NCI-H510A treated with DMSO at 0.1 percent for 48 hours (cell line): ENCODE measurements at regions not wholly inside any gene's neighbourhood (a gene's known extent, or its start where the extent isn't known, plus 50 kb on each side); places are given as distances from the start of the nearest gene placed in this dataset.
"Not testable (repeated sequence)": the region's sequence is repeated elsewhere in the genome, so short reads cannot be mapped to it uniquely, and the experiment has no call there.

Experiments
- DNase-seq: peaks from one replicate; lab custom pipeline; 2025; lab: John Stamatoyannopoulos, UW

DNA sequence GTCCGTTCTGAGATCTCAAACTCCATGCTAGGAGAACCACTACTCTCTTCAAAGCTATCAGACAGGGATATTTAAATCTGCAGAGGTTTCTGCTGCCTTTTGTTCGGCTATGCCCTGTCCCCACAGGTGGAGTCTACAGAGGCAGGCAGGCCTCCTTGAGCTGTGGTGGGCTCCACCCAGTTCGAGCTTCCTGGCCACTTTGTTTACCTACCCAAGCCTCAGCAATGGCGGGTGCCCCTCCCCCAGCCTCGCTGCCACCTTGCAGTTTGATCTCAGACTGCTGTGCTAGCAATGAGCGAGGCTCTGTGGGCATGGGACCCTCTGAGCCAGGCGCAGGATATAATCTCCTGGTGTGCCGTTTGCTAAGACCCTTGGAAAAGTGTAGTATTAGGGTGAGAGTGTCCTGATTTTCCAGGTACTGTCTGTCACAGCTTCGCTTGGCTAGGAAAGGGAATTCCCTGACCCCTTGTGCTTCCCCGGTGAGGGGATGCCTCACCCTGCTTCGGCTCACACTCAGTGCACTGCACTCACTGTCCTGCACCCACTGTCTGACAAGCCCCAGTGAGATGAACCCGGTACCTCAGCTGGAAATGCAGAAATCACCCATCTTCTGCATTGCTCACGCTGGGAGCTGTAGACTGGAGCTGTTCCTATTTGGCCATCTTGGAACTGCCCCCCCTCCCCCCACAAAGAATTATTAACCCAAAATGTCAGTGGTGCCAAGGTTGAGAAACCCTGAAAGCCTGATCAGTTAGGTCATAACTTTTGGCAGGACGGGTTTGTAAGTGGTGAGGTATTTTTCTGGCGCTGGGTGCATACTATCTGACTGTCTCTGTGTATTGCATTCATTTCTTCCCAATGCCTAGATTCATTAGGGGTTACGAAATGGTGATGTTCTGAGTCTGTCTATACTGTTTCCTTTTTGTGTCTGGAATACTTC, 181.4 kb downstream of the TEX29 start:
- DNase-seq, result not testable (repeated sequence)

- DNase-seq, result no peak
Observed at GRCh38 chr13:111502957-111503356, 182.5 kb downstream of the TEX29 start.

DNA sequence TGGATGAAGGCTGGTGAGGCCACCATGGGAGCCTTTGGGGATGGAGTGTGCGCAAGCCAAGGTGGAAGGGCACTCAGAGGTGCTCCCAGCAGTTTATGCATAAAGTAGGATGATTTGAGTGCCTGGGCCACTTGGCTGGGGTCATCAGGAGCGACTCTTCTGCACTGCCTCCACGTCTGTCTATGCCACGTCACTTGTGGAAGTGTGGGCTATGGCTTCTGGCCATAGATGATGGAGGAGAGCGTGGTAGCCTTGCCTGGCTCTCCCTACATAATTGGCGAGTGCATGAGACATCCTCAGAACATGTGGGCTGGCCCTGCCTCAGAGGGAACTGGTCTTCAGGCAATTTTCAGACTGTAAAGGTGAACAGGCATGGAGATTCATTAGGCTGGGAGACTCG, 182.9 kb downstream of the TEX29 start:
- DNase-seq, result no peak

DNA sequence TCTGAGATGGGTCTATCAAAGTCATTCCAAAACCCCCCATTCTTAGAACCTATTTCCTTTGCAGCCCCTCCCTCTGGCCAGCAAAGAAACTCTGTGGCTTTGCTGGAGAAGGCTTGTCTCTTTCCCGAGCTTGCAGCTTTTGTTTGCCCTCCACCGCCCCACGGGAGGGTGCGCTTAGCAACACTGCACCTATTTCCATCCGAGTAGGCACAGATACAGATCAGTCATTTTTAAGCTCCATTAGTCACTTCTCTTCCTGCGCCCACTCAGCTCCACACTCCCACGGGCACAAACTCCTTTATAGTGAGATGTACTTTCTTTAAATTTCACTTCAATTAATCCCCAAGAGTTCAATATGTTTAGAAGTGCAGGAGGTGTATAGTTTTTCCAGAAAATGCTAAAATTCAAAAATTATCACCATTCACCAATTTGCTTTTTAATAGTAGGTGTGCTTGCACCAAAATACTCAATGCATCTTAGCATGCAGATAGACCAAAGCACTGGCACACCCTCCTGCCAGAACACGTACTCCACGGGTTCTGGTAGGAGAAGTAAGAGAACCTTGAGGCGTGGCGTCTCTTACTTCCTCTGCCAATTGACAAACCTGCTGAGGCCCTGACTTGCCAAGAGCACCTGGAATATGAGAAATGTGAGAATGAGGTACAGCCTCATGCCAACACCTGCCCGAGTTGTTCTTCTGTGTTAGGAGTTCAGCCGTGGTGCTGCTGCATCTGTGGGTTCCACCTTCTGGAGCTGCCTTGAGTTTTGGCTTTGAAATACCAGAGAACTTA, 183.7 kb downstream of the TEX29 start:
- no peak for DNase-seq

DNA sequence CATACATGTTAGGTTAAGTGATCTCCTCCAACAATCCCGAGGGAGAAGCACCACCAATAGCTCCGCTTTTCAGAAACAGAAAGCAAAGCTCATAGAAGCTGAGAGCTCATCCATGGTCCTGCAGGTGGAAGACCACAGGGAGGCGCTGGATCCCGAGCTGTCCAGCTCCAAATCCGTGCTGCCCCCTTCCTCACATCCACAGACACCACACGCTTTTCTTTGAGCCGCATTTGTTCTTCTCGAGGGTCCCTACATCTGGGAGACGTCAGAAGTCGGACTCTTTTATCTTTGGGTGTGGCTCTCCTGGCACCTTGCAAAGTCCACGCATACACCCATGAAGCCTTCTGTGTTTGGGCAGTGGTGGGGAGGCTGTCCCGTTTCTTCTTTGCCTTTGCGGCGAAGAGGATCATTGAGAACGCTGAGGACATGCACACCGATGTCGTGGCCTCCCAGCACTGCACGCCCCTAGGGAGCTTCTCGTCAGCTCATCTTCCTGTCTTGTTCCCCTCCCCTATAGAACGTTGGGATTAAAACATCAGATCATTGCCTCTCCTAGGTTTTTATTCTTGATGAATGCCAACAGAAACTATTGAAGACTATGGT, 184.8 kb downstream of the TEX29 start:
- DNase-seq, result no peak

DNA sequence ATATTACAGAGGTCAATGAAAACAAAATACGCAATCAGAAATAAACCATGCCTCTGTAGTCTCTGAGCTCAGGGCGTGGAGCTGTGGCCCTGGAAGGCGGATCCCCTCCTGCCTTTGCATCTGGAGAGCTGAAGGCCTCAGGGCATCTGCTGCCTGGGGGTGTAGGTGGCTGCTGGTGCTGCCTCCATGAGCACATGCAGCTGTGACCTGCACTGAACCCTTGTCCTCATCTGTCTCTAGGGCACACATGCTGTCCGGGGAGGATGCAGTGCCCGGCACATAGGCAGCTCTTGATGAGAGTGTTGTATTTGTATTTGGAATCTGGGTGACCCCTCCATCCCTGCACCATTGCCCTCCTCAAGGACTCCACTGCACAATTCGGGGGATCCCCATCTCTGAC, 185.7 kb downstream of the TEX29 start:
- no peak for DNase-seq

DNA sequence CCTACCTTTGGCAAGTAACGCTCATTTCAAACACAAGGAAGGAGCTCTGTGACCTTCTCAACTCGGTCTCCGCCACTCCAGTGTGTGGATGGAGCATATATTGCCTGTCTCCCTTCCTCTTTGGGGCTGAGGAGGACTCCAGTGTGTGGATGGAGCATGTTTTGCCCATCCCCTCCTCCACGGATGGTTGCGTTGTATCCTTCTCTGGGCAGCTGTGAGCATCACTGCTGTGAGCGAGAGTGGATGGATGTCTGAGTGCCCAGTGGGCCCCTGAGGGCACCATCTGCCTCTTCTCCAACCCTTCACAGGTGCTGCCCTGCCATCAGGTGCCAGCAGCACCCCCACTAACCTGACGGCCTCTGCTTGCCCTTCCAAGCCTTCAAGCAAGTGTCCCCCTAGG, 186.2 kb downstream of the TEX29 start:
- no peak for DNase-seq

GRCh38 chr13:111508164-111508870, 187.9 kb downstream of the TEX29 start:
- no peak for DNase-seq

GRCh38 chr13:111508902-111509509, 188.6 kb downstream of the TEX29 start:
- no peak for DNase-seq

DNA sequence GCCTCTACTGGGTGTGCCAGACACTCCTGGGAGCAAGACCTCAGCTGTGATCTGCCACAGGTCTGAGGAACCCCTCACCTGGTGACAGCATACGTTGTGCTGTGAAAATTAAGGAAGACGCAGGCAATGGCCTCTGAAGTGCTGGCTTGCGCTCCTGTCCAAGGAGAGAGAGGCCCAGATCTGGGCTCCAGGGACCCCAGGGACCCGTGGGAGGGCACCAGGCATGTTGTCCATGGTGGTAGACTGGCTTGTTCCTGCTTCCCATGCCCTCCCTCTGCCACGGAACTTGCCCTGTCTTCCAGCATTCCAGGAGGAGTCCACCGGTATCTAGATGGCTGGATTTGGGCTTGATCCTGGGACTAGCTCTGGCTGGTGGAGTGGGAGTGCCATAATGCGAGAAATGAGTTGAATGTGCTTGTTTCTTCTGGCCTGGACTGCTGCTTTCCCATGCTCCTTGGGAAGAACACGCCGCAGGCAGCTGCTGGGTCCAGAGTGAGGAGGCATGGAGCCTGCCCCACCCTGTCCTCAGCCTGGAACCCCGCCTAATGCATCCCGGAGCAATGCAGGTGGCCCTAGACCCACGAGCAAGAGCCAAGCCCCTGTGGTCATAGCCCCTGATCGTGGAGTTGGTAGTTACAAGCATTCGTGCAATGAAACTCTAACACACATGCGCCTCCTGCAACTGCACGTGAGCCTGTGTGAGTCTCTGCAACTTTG, 190.2 kb downstream of the TEX29 start:
- DNase-seq, result no peak

- DNase-seq, result no peak
Observed at GRCh38 chr13:111511219-111511732, 190.8 kb downstream of the TEX29 start.

- DNase-seq, result no peak
Observed at GRCh38 chr13:111511805-111512504, 191.5 kb downstream of the TEX29 start.

DNA sequence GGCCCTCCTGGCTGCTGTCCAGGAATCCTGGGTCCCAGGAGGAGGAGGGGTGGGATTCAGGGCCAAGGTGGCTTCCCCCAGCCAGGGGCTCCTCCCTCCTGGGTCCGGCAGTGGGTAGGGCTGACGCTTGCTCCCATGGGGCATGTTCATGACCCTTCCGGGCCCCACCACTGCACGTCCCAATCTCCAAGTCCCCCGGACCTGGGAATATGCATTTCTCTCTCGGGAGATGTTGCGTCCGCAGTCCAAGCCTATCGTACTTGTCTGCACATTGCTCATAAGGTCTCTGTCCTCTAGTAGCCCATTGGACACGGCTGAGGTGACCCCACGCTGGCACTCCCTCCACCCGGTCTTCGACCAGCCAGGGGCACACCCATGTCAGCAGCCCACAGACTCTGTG, 192.3 kb downstream of the TEX29 start:
- DNase-seq, result no peak

- DNase-seq, result no peak
Observed at GRCh38 chr13:111513766-111514609, 193.5 kb downstream of the TEX29 start.

GRCh38 chr13:111514610-111515306, 194.3 kb downstream of the TEX29 start:
- no peak for DNase-seq

- no peak for DNase-seq
Observed at GRCh38 chr13:111515307-111515617, 194.8 kb downstream of the TEX29 start.

DNA sequence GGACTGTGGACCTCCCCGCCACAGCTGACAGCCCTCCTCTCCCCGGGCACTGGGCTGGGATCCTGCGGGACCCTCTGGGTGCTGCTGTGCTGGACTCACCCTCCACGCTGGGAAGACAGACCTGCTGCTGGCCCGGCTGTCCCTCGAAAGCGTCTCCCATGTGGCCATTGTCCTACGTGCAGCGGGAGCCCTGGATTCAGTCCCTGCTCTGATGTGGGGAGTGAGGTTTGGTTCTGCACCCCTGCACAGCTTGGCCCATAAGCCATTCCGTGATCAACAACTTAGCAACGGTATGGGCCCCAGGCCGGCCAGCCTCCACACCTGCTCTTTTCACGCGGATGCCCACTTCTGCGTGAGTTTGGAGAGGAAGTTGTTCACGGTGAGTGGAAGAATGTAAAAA, 195.2 kb downstream of the TEX29 start:
- DNase-seq, result no peak

DNA sequence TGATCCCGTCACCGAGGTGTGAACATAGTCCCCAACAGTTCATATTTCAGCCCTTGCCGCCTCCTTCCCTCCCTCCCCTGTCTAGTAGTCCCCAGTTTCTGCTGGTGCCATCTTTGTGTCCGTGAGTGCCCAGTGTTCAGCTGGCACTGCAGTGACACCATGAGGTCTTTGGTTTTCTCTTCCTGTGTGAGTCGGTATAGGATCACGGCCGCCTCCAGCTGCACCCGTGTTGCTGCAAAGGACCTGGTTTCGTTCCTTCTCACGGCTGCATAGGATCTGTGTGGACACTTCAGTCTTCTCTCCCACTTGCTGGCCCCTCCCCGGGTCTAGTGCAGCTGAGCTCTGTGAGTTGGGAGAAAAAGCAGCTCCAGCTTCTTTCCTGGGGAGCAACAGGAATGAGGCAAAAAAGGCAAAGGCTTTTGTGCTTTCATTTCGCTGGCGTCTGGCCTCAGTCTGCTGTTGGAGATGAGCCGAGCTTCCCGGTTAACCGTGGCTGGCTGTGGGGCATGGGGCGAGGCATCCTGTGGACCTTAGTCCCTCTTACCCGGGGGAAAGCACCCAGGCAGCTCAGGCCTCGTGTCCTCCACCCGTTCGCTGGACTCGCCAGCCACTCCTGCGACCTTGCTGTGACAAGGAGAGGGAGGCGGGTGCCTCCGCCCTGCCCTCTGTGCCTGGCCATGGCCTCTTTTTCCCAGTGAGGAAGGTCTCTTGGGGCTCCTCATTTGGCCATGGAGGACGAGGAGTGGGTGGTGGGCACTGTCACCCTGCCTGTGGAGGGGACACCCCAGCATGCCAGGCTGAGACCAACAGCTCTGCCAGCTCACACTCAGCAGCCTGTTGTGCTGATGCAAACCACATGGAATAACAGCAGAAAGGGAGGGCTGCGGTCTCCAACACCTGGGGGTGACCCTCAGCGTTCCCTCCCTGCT, 196.5 kb downstream of the TEX29 start:
- no peak for DNase-seq
